WERI-Rb-1 (cell line): ENCODE measurements at regions not wholly inside any gene's neighbourhood (a gene's known extent, or its start where the extent isn't known, plus 50 kb on each side); places are given as distances from the start of the nearest gene placed in this dataset.
"Not testable (repeated sequence)": the region's sequence is repeated elsewhere in the genome, so short reads cannot be mapped to it uniquely, and the experiment has no call there.

Source experiments
- DNase-seq: peaks from one replicate; pipeline ENCODE4 v3.0.0-alpha.2; 2020
- H3K27ac ChIP-seq: fragments of 250-450 bp; sonication (Bioruptor Pico); 2 replicates; pipeline ENCODE4 v1.5.1; 2020; ENCODE audit warnings: mild to moderate bottlenecking, moderate library complexity
- H3K27me3 ChIP-seq: fragments of 250-450 bp; sonication (Bioruptor Pico); 2 replicates; pipeline ENCODE4 v1.5.1; 2021; ENCODE audit warnings: mild to moderate bottlenecking, low read depth, moderate library complexity; ENCODE audit not compliant: insufficient read depth, severe bottlenecking
- H3K36me3 ChIP-seq: fragments of 250-450 bp; sonication (Bioruptor Pico); 2 replicates; pipeline ENCODE4 v1.5.1; 2020; ENCODE audit warnings: mild to moderate bottlenecking, moderate library complexity
- H3K4me3 ChIP-seq: 2 replicates; pipeline ENCODE4 v1.5.1; 2011; ENCODE audit warnings: low read depth, mild to moderate bottlenecking, control low read depth, low read length
- H3K9me3 ChIP-seq: fragments of 250-450 bp; sonication (Bioruptor Pico); 2 replicates; pipeline ENCODE4 v1.5.1; 2021; ENCODE audit warnings: mild to moderate bottlenecking, moderate library complexity; ENCODE audit not compliant: severe bottlenecking
- TF ChIP-seq, protein P1 (sequence below): IDR thresholded peaks from 2 replicates; pipeline ENCODE4 v1.5.1; 2011; ENCODE audit warnings: low read depth, mild to moderate bottlenecking, control low read depth, inconsistent platforms, low read length

DNA sequence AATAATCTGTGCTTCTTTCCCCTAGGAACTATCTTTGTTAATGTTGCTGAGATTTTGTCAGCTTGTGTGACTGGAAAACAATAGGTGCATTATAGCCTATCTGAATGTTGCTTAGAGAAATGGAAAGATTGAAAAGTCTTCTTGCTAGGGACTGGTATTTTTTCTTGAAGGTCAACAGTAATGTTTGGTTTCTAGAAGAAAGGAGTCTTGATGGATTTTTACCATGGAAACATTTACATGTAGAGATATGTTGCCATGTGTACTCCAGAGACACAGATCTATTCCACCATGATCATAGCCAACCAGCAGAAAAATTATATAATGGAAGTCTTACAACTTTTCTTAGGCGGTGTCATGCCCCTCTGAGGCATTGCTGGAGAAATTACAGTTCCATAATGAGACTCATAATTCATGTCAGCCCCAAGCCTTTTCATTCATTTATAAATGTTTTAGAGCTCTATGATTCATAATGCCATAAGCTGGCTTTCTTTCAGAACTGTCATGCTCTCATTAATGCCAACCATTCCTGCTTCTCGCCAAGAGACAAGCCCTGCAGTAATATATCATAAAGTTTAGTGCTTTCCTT lies 175.1 kb upstream of the PTPRZ1 start:
- Histone ChIP-seq H3K27me3 (no peaks in the 10 kb centered on the region), H3K36me3 (no peaks in the 10 kb centered on the region), H3K4me3 (no peak overlapping the region), H3K27ac (no peak overlapping the region), H3K9me3 (no peaks in the 10 kb centered on the region)
- TF ChIP-seq, protein P1, sequence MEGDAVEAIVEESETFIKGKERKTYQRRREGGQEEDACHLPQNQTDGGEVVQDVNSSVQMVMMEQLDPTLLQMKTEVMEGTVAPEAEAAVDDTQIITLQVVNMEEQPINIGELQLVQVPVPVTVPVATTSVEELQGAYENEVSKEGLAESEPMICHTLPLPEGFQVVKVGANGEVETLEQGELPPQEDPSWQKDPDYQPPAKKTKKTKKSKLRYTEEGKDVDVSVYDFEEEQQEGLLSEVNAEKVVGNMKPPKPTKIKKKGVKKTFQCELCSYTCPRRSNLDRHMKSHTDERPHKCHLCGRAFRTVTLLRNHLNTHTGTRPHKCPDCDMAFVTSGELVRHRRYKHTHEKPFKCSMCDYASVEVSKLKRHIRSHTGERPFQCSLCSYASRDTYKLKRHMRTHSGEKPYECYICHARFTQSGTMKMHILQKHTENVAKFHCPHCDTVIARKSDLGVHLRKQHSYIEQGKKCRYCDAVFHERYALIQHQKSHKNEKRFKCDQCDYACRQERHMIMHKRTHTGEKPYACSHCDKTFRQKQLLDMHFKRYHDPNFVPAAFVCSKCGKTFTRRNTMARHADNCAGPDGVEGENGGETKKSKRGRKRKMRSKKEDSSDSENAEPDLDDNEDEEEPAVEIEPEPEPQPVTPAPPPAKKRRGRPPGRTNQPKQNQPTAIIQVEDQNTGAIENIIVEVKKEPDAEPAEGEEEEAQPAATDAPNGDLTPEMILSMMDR, result no peak
- DNase-seq, result no peak

DNA sequence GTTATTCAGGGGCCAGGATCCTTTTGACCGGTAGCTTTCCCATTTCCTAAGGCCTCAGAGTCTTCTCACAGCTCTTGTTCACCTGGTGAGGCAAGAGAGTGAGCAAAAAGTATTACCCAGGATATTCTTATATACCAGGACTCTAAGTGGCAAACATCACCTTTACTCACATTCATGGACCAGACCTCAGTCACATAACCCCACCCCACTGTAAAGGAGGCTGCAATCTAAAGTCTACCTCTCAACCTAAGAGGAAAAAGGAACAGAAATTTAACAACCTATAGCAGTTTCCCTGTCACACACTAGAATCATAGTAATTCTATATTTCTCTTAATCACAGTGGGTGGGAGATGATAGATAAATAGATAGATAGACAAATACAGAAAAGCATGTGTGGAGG lies 176.0 kb upstream of the PTPRZ1 start:
- Histone ChIP-seq H3K27me3 (no peaks in the 10 kb centered on the region), H3K27ac (no peak overlapping the region), H3K4me3 (no peak overlapping the region), H3K9me3 (no peaks in the 10 kb centered on the region), H3K36me3 (no peaks in the 10 kb centered on the region)
- no peak for DNase-seq
- TF ChIP-seq, protein P1, result no peak

DNA sequence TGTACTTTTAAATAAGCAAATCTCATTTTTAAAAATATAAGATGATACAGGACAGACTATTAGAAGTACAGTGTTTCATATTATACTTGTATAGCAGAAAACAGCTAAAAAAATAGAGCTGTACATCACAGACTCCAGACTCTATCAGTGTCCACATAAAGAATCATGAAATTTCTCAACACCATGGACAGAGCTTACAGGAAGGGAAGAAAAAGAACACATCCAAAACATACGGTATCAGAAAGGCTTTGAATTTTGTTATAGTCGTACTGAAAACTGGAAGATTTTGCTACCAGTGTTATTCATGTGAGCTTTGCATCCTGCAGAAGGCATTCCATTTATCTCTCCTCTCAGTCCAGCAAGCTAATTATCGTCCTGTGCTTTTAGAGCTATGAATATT lies 183.2 kb upstream of the PTPRZ1 start:
- H3K9me3 ChIP-seq, result no peaks in the 10 kb centered on the region
- no peaks in the 10 kb centered on the region for H3K36me3 ChIP-seq
- H3K27me3 ChIP-seq, result no peaks in the 10 kb centered on the region
- H3K27ac ChIP-seq, result no peak overlapping the region
- DNase-seq, result no peak
- TF ChIP-seq, protein P1, result no peak
- H3K4me3 ChIP-seq, result no peak overlapping the region

DNA sequence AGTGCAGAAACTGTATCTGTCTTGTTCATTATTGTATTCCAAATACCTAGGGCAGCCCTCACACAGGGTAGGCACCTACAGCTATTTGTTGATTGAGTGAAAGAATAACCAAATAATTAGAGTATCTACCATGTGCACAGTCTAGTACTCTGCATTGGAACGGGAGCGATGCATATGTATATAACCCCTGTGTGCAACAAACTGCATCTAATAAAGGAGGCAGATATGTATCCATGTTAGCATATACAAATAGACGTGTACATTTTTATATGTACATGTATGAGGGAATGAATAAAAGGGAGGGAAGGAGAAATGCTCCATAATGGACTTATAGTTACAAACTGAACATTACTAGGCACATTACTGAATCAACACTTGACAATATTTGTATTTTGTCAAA lies 191.3 kb upstream of the PTPRZ1 start:
- DNase-seq, result no peak
- TF ChIP-seq, protein P1, result no peak
- no peak overlapping the region for H3K4me3 ChIP-seq
- no peaks in the 10 kb centered on the region for H3K27me3 ChIP-seq
- H3K36me3 ChIP-seq, result no peaks in the 10 kb centered on the region
- H3K27ac ChIP-seq, result no peak overlapping the region
- H3K9me3 ChIP-seq, result no peaks in the 10 kb centered on the region

DNA sequence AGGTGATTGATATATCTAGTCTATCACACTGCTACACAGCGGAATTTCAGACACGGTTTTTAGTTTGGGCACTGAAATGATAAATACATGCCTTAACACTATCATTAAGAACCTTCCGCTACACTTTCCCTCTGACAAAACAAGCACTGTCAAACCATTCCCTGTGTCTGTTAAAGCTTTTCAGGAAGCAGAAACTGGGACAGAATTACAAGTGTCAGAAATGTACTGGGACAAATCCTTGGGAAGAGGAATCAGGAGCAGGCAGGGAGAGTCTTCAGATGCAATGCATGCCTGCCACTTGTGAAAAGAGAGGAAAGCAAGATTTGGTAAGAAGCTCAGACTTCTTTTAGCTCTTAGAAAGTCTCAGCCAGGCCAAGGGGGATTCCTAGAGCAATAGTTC lies 196.8 kb upstream of the PTPRZ1 start:
- Histone ChIP-seq H3K36me3 (no peaks in the 10 kb centered on the region), H3K27me3 (no peaks in the 10 kb centered on the region), H3K27ac (no peak overlapping the region), H3K9me3 (no peaks in the 10 kb centered on the region), H3K4me3 (no peak overlapping the region)
- TF ChIP-seq, protein P1, result no peak
- DNase-seq, result no peak

DNA sequence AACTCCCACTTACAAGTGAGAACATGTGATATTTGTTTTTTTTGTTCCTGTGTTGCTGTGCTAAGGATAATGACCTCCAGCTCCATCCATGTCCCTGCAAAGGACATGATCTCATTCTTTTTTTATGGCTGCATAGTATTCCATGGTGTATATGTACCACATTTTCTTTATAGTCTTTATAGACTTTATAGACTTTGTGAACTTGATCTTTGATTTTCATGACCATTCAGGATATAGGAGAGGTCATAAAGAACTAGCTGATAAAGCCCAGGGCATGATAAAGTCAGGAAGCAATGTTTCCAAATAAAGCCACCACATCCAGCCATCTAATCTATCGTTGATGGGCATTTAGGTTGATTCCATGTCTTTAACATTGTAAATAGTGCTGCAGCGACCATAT lies 198.5 kb upstream of the PTPRZ1 start:
- H3K27ac ChIP-seq, H3K9me3 ChIP-seq, H3K4me3 ChIP-seq, H3K27me3 ChIP-seq, DNase-seq, H3K36me3 ChIP-seq: not testable (repeated sequence)
